ENCODE measurements at regions not wholly inside any gene's neighbourhood (a gene's known extent, or its start where the extent isn't known, plus 50 kb on each side); places are given as distances from the start of the nearest gene placed in this dataset.

DNA sequence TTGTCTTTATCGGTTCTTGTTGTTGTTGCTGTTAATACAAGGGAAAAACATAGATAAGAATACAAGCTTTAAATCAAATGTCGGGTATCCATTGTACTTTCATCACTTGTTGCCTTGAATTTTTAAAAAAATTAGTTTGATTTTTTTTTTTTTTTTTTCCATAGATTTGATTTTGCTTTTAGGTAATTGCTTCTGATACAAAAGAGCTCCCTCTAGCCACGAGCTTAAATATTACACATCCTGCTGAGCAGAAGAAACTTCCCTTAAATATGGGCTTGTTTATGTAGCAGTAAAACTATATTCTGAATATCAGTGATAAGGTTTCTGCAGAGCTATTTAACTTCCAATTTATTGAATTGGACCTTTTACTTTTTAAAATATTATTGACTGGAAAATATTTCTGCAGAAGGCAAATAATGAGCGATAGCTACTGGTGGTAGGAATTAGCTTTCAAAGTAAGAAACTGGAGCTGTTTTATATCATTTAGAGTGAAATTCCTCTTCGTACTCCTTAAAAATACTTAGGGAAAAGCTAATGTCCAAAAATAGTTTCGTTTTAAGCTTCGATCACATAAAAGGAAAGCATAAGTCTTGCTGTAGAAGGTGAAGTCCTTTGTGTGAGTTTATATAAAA is 216.9 kb downstream of the POLR1F start:
- Histone ChIP-seq H3K36me3 (ENCODE audit: control insufficient read depth in 2 of 2, insufficient read depth in 2 of 2, low read length in 2 of 2) (no peaks in the 10 kb centered on the region), H3K9ac (ENCODE audit: low read length in 2 of 2) (no peak overlapping the region), H3K27ac (ENCODE audit: low read length) (no peak overlapping the region), H3K9me3 (ENCODE audit: control insufficient read depth in 2 of 2, low read length in 2 of 2) (peaks cover 0 to 2% of the 10 kb centered on the region in 2 donors), H3K27me3 (ENCODE audit: control insufficient read depth in 1 of 2, insufficient read depth in 2 of 2, low read length in 2 of 2) (no peaks in the 10 kb centered on the region), H3K4me1 (ENCODE audit: control insufficient read depth, insufficient read depth, low read length) (no peaks in the 10 kb centered on the region), H3K4me3 (ENCODE audit: low read length in 2 of 2) (no peak overlapping the region)

DNA sequence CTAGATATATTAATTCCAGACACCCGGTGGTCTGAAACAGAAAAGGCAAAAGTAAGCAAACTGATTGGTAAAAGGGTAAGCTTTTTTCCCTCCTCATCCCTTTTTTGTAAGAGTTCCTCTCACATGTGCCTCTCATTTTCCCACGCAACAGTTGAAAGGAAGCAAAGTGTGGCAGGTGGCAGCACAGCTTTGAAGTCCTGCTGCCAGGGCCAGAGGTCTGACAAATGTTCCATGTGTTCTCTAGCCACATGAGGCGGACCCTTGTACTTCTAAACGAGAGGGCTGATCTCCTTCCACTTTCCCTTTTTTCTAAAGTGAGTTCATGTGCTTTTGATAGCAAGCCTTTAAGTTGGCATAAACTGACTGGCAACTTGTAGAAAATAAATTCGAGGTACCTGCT is 217.5 kb downstream of the POLR1F start:
- H3K9ac ChIP-seq (ENCODE audit: low read length in 2 of 2): no peak overlapping the region
- no peak overlapping the region for H3K27ac ChIP-seq (ENCODE audit: low read length)
- H3K4me3 ChIP-seq (ENCODE audit: low read length in 2 of 2): no peak overlapping the region
- no peaks in the 10 kb centered on the region for H3K4me1 ChIP-seq (ENCODE audit: control insufficient read depth, insufficient read depth, low read length)
- H3K9me3 ChIP-seq (ENCODE audit: control insufficient read depth in 2 of 2, low read length in 2 of 2): peaks cover 0 to 2% of the 10 kb centered on the region in 2 donors
- H3K36me3 ChIP-seq (ENCODE audit: control insufficient read depth in 2 of 2, insufficient read depth in 2 of 2, low read length in 2 of 2): no peaks in the 10 kb centered on the region
- H3K27me3 ChIP-seq (ENCODE audit: control insufficient read depth in 1 of 2, insufficient read depth in 2 of 2, low read length in 2 of 2): no peaks in the 10 kb centered on the region

DNA sequence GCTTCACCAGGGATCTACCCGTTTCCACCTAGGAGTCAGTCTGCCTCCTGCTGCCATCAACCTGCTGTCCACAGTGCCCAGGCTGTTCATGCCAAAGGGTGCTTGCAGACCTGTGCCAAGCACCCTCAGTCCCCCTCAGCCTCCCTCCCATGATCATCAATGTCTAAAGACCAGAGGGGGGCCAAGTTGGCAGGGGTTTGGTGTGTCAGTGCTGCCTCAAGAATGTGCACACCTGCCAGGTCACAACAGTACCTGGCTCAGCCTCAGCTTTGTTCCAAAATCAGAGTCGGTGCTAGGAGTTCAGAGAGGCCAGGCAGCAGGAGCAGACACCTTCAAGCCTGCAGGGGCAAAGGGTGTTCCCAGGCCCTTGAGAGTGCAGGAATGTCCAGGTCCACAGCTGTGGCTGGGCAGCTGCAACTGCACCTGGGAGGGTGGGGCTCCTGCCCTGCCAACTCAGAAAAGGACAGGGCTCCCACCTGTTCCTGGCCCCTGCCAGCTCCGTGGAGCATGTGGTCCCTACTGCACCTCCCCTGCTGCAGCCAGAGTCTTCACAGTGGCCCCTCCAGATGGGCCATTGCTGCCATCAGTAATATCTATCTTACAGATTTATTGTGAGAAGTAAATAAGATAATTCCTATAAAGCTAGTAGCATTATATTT is 219.5 kb downstream of the POLR1F start:
- Histone ChIP-seq H3K4me3 (ENCODE audit: low read length in 2 of 2) (no peak overlapping the region), H3K9ac (ENCODE audit: low read length in 2 of 2) (no peak overlapping the region), H3K27me3 (ENCODE audit: control insufficient read depth in 1 of 2, insufficient read depth in 2 of 2, low read length in 2 of 2) (no peaks in the 10 kb centered on the region), H3K9me3 (ENCODE audit: control insufficient read depth in 2 of 2, low read length in 2 of 2) (peaks cover 0 to 2% of the 10 kb centered on the region in 2 donors), H3K36me3 (ENCODE audit: control insufficient read depth in 2 of 2, insufficient read depth in 2 of 2, low read length in 2 of 2) (no peaks in the 10 kb centered on the region), H3K27ac (ENCODE audit: low read length) (no peak overlapping the region), H3K4me1 (ENCODE audit: control insufficient read depth, insufficient read depth, low read length) (no peaks in the 10 kb centered on the region)

DNA sequence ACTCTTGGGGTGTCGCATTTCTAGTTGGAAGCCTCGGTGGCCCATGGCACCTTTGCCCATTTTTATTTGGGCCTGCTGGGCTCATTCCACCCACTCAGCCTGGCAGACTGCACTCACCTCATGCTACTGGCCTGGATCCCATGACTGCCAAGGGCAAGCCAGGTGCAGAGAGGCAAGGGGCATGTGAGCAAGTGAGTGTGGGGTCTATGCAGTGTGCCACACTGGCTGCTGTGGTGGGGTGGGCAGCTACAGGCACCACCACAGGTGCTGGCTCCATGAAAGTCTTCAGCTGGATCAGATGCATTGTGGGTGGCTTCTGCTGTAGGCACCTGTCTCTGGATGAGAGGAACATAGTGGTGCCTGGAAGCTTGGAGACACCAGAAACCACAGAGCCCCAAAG is 220.8 kb downstream of the POLR1F start:
- Histone ChIP-seq H3K27ac (ENCODE audit: low read length) (no peak overlapping the region), H3K9ac (ENCODE audit: low read length in 2 of 2) (no peak overlapping the region), H3K27me3 (ENCODE audit: control insufficient read depth in 1 of 2, insufficient read depth in 2 of 2, low read length in 2 of 2) (no peaks in the 10 kb centered on the region), H3K4me3 (ENCODE audit: low read length in 2 of 2) (no peak overlapping the region), H3K4me1 (ENCODE audit: control insufficient read depth, insufficient read depth, low read length) (no peaks in the 10 kb centered on the region), H3K9me3 (ENCODE audit: control insufficient read depth in 2 of 2, low read length in 2 of 2) (peaks cover 0 to 2% of the 10 kb centered on the region in 2 donors), H3K36me3 (ENCODE audit: control insufficient read depth in 2 of 2, insufficient read depth in 2 of 2, low read length in 2 of 2) (no peaks in the 10 kb centered on the region)

DNA sequence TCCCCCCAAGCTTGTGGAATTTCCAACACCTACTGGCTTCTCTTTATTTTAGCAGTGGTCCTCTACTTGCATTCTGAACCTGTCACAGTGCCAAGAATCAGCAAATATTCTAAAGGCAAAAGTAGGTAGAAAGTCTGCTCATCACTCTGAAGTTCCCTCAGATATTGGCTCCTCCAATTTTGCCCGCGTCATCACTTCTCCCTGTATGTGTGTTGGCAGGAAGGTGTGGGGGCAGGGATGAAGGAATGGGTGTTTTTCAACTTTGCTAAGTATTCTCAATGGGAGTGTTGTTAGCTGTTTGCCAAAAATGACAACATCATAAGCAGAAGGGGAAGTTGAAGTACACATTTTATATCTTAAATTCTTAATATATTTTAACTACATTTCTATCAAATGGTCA is 226.2 kb downstream of the POLR1F start:
- Histone ChIP-seq H3K4me1 (ENCODE audit: control insufficient read depth, insufficient read depth, low read length) (no peaks in the 10 kb centered on the region), H3K9ac (ENCODE audit: low read length in 2 of 2) (no peak overlapping the region), H3K27ac (ENCODE audit: low read length) (no peak overlapping the region), H3K4me3 (ENCODE audit: low read length in 2 of 2) (no peak overlapping the region), H3K36me3 (ENCODE audit: control insufficient read depth in 2 of 2, insufficient read depth in 2 of 2, low read length in 2 of 2) (no peaks in the 10 kb centered on the region), H3K9me3 (ENCODE audit: control insufficient read depth in 2 of 2, low read length in 2 of 2) (peaks cover 0 to 5% of the 10 kb centered on the region in 2 donors), H3K27me3 (ENCODE audit: control insufficient read depth in 1 of 2, insufficient read depth in 2 of 2, low read length in 2 of 2) (no peaks in the 10 kb centered on the region)

DNA sequence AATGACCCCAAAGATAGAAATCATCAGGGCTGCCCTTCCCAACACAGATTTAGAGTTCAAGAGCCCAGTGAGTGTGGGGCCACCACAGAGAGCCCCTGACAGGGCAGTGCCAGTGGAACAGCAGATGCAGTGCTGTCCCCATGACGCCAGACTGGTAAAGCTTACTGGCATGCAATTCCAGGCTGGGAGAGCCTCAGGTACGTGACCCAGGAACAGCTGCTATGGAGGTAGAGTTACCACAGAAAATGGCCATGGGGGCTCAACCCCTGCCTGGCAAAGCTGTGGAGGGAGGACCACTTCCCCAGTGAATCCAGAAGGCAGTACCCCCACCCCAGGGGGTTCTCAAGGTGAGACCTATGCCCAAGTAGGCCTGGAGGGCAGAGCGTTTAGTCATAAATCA is 228.5 kb downstream of the POLR1F start:
- H3K9ac ChIP-seq (ENCODE audit: low read length in 2 of 2): no peak overlapping the region
- no peaks in the 10 kb centered on the region for H3K4me1 ChIP-seq (ENCODE audit: control insufficient read depth, insufficient read depth, low read length)
- H3K9me3 ChIP-seq (ENCODE audit: control insufficient read depth in 2 of 2, low read length in 2 of 2): peaks cover 0 to 5% of the 10 kb centered on the region in 2 donors
- no peaks in the 10 kb centered on the region for H3K36me3 ChIP-seq (ENCODE audit: control insufficient read depth in 2 of 2, insufficient read depth in 2 of 2, low read length in 2 of 2)
- no peaks in the 10 kb centered on the region for H3K27me3 ChIP-seq (ENCODE audit: control insufficient read depth in 1 of 2, insufficient read depth in 2 of 2, low read length in 2 of 2)
- no peak overlapping the region for H3K4me3 ChIP-seq (ENCODE audit: low read length in 2 of 2)
- H3K27ac ChIP-seq (ENCODE audit: low read length): no peak overlapping the region

DNA sequence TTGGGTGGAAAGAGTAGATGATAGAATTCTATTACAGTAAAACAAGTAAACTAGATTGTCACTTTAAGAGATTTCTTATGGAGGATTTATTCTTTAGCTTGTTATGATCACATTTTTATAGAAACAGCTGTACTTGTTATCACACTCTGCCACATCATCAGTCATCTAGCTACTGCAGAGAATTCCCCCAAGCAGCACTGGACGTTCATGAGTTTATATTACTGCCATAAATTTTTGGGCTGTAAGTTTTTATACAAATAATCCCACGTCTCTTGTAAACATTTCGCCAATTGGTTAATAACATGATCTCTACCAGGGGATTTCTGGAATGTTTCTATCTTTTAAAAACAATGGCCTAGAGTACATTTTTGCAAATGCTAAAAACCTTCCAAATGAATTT is 238.8 kb downstream of the POLR1F start:
- no peaks in the 10 kb centered on the region for H3K4me1 ChIP-seq (ENCODE audit: control insufficient read depth, insufficient read depth, low read length)
- H3K9me3 ChIP-seq (ENCODE audit: control insufficient read depth in 2 of 2, low read length in 2 of 2): no peaks in the 10 kb centered on the region
- no peaks in the 10 kb centered on the region for H3K27me3 ChIP-seq (ENCODE audit: control insufficient read depth in 1 of 2, insufficient read depth in 2 of 2, low read length in 2 of 2)
- no peak overlapping the region for H3K4me3 ChIP-seq (ENCODE audit: low read length in 2 of 2)
- no peaks in the 10 kb centered on the region for H3K36me3 ChIP-seq (ENCODE audit: control insufficient read depth in 2 of 2, insufficient read depth in 2 of 2, low read length in 2 of 2)
- no peak overlapping the region for H3K9ac ChIP-seq (ENCODE audit: low read length in 2 of 2)
- H3K27ac ChIP-seq (ENCODE audit: low read length): no peak overlapping the region

DNA sequence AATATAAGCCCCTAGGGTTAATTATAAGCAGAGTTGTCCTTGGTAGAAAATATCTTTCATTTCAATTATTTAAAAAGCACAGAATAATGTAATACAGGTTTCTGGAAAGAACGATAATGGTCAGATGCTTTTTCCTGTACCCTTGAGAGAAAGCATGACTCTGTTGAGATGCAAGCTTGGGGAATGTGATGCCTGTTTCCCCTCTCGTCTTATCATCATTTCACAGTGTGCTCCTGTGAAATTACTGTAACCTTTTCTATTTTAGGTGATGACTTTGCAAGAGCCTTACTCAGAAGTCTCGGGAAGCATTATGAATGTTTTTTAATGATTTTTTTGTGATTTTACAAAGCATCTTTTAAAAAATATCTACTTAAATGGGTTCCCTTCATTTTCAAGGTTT is 243.0 kb downstream of the POLR1F start:
- no peaks in the 10 kb centered on the region for H3K36me3 ChIP-seq (ENCODE audit: control insufficient read depth in 2 of 2, insufficient read depth in 2 of 2, low read length in 2 of 2)
- no peaks in the 10 kb centered on the region for H3K9me3 ChIP-seq (ENCODE audit: control insufficient read depth in 2 of 2, low read length in 2 of 2)
- H3K4me1 ChIP-seq (ENCODE audit: control insufficient read depth, insufficient read depth, low read length): no peaks in the 10 kb centered on the region
- H3K27me3 ChIP-seq (ENCODE audit: control insufficient read depth in 1 of 2, insufficient read depth in 2 of 2, low read length in 2 of 2): no peaks in the 10 kb centered on the region
- H3K27ac ChIP-seq (ENCODE audit: low read length): no peak overlapping the region
- H3K9ac ChIP-seq (ENCODE audit: low read length in 2 of 2): no peak overlapping the region
- H3K4me3 ChIP-seq (ENCODE audit: low read length in 2 of 2): no peak overlapping the region

DNA sequence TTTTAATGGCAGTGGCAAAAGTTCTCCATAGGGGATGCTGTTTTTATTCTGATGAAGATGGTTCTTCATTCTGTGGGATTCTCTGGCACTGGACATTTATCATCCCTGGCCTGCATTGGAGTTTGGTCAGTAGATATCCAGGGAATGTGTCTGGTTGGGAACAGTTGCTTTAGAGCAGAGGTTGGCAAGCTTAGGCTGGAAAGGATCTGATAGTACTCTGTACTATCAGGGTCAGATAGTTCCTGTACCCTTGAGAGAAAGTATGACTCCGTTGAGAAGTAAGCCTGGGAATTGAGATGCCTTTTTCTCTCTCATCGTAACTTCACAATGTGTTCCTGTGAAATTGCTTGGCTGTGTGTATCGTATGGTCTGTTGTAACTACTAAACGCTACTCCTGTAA is 244.1 kb downstream of the POLR1F start:
- no peaks in the 10 kb centered on the region for H3K4me1 ChIP-seq (ENCODE audit: control insufficient read depth, insufficient read depth, low read length)
- H3K27ac ChIP-seq (ENCODE audit: low read length): no peak overlapping the region
- no peaks in the 10 kb centered on the region for H3K9me3 ChIP-seq (ENCODE audit: control insufficient read depth in 2 of 2, low read length in 2 of 2)
- no peaks in the 10 kb centered on the region for H3K36me3 ChIP-seq (ENCODE audit: control insufficient read depth in 2 of 2, insufficient read depth in 2 of 2, low read length in 2 of 2)
- H3K9ac ChIP-seq (ENCODE audit: low read length in 2 of 2): no peak overlapping the region
- H3K27me3 ChIP-seq (ENCODE audit: control insufficient read depth in 1 of 2, insufficient read depth in 2 of 2, low read length in 2 of 2): no peaks in the 10 kb centered on the region
- H3K4me3 ChIP-seq (ENCODE audit: low read length in 2 of 2): no peak overlapping the region

DNA sequence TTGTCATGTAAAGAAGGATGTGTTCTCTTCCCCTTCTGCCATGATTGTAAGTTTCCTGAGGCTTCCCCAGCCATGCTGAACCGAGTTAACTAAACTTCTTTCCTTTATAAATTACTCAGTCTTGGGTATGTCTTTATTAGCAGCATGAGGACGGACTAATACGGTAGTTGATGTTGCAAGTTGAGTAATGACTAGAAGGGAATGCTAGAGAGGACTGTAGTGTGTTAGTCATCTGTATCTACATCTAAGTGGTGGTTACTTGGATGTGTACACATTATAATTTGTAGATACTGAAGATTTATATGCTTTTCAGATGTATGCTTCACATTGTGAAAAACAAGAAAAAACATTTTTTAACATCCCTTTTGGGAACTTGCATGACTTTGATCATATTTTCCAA is 244.6 kb downstream of the POLR1F start:
- H3K27me3 ChIP-seq (ENCODE audit: control insufficient read depth in 1 of 2, insufficient read depth in 2 of 2, low read length in 2 of 2): no peaks in the 10 kb centered on the region
- no peaks in the 10 kb centered on the region for H3K4me1 ChIP-seq (ENCODE audit: control insufficient read depth, insufficient read depth, low read length)
- no peak overlapping the region for H3K9ac ChIP-seq (ENCODE audit: low read length in 2 of 2)
- no peaks in the 10 kb centered on the region for H3K36me3 ChIP-seq (ENCODE audit: control insufficient read depth in 2 of 2, insufficient read depth in 2 of 2, low read length in 2 of 2)
- H3K4me3 ChIP-seq (ENCODE audit: low read length in 2 of 2): no peak overlapping the region
- H3K9me3 ChIP-seq (ENCODE audit: control insufficient read depth in 2 of 2, low read length in 2 of 2): no peaks in the 10 kb centered on the region
- H3K27ac ChIP-seq (ENCODE audit: low read length): no peak overlapping the region

DNA sequence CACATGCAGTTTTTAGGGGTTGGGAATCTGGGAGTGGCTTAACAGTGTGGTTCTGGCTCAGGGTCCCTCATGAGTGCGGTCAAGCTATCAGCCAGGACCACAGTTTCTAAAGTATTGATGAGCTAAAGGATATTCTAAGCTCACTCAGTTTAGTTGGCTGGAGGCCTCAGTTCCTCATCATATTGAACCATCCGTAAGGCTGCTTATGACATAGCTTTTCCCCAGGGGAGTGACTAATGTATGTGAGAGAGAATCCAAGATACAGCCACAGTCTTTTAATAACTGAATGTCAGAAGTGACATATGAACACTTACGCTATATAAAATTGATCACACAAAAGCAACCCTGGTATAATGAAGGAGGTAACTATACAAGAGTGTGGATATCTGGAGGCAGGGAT is 245.3 kb downstream of the POLR1F start:
- Histone ChIP-seq H3K9ac (ENCODE audit: low read length in 2 of 2) (no peak overlapping the region), H3K36me3 (ENCODE audit: control insufficient read depth in 2 of 2, insufficient read depth in 2 of 2, low read length in 2 of 2) (no peaks in the 10 kb centered on the region), H3K9me3 (ENCODE audit: control insufficient read depth in 2 of 2, low read length in 2 of 2) (no peaks in the 10 kb centered on the region), H3K27me3 (ENCODE audit: control insufficient read depth in 1 of 2, insufficient read depth in 2 of 2, low read length in 2 of 2) (no peaks in the 10 kb centered on the region), H3K27ac (ENCODE audit: low read length) (no peak overlapping the region), H3K4me3 (ENCODE audit: low read length in 2 of 2) (no peak overlapping the region), H3K4me1 (ENCODE audit: control insufficient read depth, insufficient read depth, low read length) (no peaks in the 10 kb centered on the region)
